ENCODE measurements at regions not wholly inside any gene's neighbourhood (a gene's known extent, or its start where the extent isn't known, plus 50 kb on each side); places are given as distances from the start of the nearest gene placed in this dataset.

GRCh38 chr13:78827471-78827870 lies 168.5 kb upstream of the OBI1 start:
- Histone ChIP-seq H3K9me3 (no peaks in the 10 kb centered on the region), H3K27me3 (no peaks in the 10 kb centered on the region), H3K36me3 (no peaks in the 10 kb centered on the region), H3K4me3 (no peak overlapping the region), H3K27ac (no peak overlapping the region), H3K4me1 (no peaks in the 10 kb centered on the region)
- intact Hi-C loops (cut with DNase I; ENCODE audit: low total_unique reads): no loop called here
- TF ChIP-seq CTCF (IDR thresholded peaks at IDR 0.05): no peak
- TF ChIP-seq POLR2A (IDR thresholded peaks at IDR 0.05): no peak
- DNase-seq: no peak

DNA sequence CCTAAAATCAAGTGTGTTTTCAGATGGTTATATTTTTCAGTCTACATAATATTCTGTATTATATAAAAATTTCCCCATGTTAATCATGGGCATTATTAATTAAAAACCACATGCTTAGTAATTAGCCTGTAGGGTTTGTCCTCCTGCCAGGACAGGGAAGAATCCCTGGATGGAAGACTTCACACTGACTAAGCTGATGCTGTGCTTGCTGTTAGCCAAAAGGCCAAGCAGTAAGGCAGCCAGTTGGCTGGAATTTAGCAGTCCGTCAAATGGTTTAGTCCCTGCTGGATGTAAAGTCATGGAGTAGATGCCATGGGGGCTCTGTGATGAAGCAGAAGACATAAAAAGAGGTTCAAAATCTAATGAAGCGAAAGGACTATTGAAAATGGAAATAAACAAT lies 168.0 kb upstream of the OBI1 start:
- DNase-seq: no peak
- no peaks in the 10 kb centered on the region for H3K27me3 ChIP-seq

GRCh38 chr13:78826312-78826711 lies 167.4 kb upstream of the OBI1 start:
- no peaks in the 10 kb centered on the region for H3K27me3 ChIP-seq
- H3K27ac ChIP-seq: no peak overlapping the region
- no peak for DNase-seq
- no peak overlapping the region for H3K4me3 ChIP-seq
- H3K36me3 ChIP-seq: no peaks in the 10 kb centered on the region
- no peaks in the 10 kb centered on the region for H3K4me1 ChIP-seq
- intact Hi-C loops (cut with DNase I; ENCODE audit: low total_unique reads): no loop called here
- H3K9me3 ChIP-seq: no peaks in the 10 kb centered on the region
- no peak for TF ChIP-seq CTCF (IDR thresholded peaks at IDR 0.05)
- no peak for TF ChIP-seq POLR2A (IDR thresholded peaks at IDR 0.05)

More for the DNA sequence above, 168.0 kb upstream of the OBI1 start:
- H3K36me3 ChIP-seq: no peaks in the 10 kb centered on the region
- H3K4me1 ChIP-seq: no peaks in the 10 kb centered on the region
- TF ChIP-seq POLR2A (IDR thresholded peaks at IDR 0.05) (no peak), CTCF (IDR thresholded peaks at IDR 0.05) (no peak)
- H3K9me3 ChIP-seq: no peaks in the 10 kb centered on the region
- H3K27ac ChIP-seq: no peak overlapping the region
- intact Hi-C loops (cut with DNase I; ENCODE audit: low total_unique reads): no loop called here
- H3K4me3 ChIP-seq: no peak overlapping the region

GRCh38 chr13:78820541-78820940 lies 161.6 kb upstream of the OBI1 start:
- Histone ChIP-seq H3K36me3 (no peaks in the 10 kb centered on the region), H3K4me1 (no peaks in the 10 kb centered on the region), H3K27me3 (no peaks in the 10 kb centered on the region), H3K9me3 (no peaks in the 10 kb centered on the region), H3K27ac (no peak overlapping the region), H3K4me3 (no peak overlapping the region)
- no peak for DNase-seq
- TF ChIP-seq CTCF (IDR thresholded peaks at IDR 0.05) (no peak), POLR2A (IDR thresholded peaks at IDR 0.05) (no peak)
- intact Hi-C loops (cut with DNase I; ENCODE audit: low total_unique reads): no loop called here

DNA sequence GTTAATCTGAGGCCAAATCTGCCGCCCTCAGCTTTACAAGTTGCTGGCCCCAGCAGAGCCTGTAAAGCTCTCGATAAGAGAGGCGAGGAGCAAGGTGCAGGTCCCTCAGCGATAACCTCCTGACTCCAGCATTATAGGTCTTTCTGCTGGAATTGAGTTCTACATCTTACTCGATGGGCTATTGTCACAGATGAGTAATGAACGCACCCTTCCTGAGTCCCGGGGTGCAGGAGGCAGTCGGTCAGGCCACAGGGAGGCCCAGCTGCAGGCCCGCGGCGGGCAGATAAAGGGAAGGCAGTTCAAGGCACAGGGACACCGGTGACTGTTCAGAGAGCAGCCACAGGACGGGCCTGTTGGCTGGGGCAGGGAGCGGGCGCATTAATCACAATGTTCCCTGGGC lies 157.6 kb upstream of the OBI1 start:
- intact Hi-C loops (cut with DNase I; ENCODE audit: low total_unique reads): no loop called here
- Histone ChIP-seq H3K4me3 (no peak overlapping the region), H3K27me3 (no peaks in the 10 kb centered on the region)

More for the DNA sequence above, 157.6 kb upstream of the OBI1 start:
- Histone ChIP-seq H3K4me1 (no peaks in the 10 kb centered on the region), H3K9me3 (no peaks in the 10 kb centered on the region), H3K27ac (no peak overlapping the region), H3K36me3 (no peaks in the 10 kb centered on the region)
- TF ChIP-seq CTCF (IDR thresholded peaks at IDR 0.05) (no peak), POLR2A (IDR thresholded peaks at IDR 0.05) (no peak)
- no peak for DNase-seq
